ENCODE measurements at regions not wholly inside any gene's neighbourhood (a gene's known extent, or its start where the extent isn't known, plus 50 kb on each side); places are given as distances from the start of the nearest gene placed in this dataset.

- DNase-seq (ENCODE audit: low spot score), result no peak
Observed at GRCh38 chr12:43015090-43015737, 425.7 kb upstream of the PRICKLE1 start.

- no peak for DNase-seq (ENCODE audit: low spot score)
Observed at GRCh38 chr12:43011383-43011926, 421.9 kb upstream of the PRICKLE1 start.

- no peak for DNase-seq (ENCODE audit: low spot score)
Observed at GRCh38 chr12:43009846-43010240, 420.3 kb upstream of the PRICKLE1 start.

- DNase-seq (ENCODE audit: low spot score), result no peak
Observed at GRCh38 chr12:43008953-43009845, 419.7 kb upstream of the PRICKLE1 start.

DNA sequence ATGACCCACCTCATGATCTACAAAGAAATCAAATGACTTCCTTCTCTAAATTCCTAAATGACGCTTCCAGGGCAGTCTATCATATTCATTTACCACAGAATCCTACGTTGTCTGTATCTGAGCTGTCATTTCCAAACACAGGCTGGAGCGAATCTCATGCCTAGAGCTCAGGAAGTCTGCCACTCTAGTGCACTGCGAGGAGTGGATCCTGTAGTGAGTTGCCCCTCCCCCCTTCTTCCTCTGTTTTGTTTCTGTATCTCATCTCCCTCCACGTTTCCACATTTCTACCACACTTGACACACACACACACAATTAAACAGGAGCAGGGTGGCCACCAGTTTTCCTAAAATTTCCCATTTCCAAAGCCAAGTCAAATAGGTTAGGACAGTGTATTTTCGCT lies 415.4 kb upstream of the PRICKLE1 start:
- DNase-seq (ENCODE audit: low spot score), result no peak

- no peak for DNase-seq (ENCODE audit: low spot score)
Observed at GRCh38 chr12:43004141-43004540, 414.6 kb upstream of the PRICKLE1 start.

DNA sequence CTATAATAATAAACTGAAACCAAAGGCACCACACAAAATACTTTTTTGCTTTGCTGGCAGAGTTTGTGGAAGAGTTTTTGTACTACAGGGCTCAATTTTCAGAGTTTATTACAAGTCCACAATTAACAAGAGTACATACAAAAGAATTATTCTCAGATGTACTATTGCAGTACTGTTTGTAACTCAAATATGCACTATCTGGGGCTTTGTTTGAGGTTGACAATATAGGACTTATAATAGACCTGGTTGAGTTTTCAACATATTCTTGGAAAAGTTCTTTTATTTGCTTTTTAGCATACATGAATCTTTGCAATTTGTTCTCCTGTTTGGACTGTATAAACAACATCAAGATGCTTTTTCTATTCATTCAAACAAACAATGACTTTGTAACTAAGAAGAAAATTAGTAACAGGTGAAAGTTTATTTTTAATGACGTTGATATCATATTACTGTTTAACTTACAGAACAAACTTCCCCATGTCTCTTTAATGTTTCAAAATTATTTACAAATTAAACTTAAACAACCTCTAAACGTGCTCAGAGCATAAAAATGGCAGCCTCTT lies 407.4 kb upstream of the PRICKLE1 start:
- DNase-seq (ENCODE audit: low spot score), result peak; percentile 3

DNA sequence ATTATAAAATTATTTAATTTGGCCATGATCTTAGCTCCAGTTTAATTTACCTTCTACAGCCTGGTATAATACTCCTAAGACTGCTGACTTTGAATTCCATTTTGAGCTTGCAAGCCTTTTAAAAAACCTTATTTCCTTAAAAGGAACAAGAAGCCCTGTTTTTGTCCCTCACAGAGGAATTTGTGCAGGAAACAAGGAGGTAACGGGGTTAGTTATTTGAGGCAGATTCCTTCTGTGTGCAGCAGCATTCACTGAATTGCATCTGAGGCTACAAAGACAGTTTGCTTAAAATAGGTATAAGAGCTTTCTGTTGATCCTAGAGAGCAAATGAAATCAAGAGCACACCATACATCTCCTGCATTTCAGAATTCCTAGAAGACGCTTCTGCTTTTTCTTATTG lies 403.3 kb upstream of the PRICKLE1 start:
- no peak for DNase-seq (ENCODE audit: low spot score)

DNA sequence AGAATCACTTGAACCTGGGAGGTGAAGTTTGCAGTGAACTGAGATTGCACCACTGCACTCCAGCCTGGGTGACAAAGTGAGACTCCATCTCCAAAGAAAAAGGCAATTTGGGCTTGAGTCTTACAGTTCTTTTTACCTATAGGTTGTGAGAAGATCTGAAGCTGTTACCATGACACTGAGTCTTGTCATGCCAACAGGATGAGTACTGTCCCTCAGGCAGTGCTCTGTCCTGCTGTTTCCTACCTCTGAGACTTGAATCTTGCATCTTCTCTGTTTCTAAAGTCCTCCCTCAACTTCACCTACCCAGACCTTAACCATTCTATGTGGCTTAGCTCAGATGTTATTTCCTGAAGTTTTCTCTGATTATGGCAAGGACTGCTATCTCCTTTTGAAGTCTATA lies 400.8 kb upstream of the PRICKLE1 start:
- DNase-seq (ENCODE audit: low spot score), result no peak

- no peak for DNase-seq (ENCODE audit: low spot score)
Observed at GRCh38 chr12:42987216-42987650, 397.7 kb upstream of the PRICKLE1 start.

DNA sequence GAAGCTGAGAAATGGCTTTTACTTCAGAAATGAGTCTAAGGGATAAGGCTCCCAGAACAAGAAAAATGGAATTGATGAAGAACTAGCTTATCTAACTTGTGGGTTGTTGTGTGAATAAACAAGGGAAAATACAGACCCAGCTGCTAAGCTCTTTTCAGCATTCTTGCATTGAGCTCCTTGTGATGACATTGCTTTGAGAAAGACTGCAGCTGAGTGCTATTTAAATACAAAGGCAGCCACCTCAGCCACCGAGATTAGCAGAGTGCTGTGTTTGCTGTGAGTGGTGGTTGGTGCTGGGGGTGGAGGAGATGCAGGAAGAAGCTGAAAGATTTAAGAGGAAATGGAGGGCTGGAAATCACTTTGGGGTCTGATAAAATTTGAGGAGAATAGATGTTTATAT lies 396.0 kb upstream of the PRICKLE1 start:
- no peak for DNase-seq (ENCODE audit: low spot score)

DNA sequence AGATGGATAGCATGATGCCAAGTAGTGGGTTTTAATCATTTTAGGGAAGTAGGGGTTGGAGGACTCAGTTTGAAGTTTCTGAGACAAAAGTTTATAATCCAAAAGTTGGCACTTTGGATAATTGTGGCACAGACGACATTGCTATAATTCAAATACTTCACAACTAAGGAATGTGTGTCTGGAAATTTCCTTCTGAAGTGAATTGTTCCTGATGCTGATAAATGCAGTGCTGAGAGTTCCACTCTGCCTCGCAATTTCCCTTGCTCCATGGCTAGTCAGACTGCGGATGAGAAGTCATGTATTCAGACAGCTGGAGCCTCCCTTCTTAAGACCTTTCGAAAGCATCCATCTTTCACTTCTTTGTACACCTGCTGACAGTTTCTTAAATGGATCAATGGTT lies 393.3 kb upstream of the PRICKLE1 start:
- DNase-seq (ENCODE audit: low spot score), result no peak

GRCh38 chr12:42981379-42981778 lies 391.8 kb upstream of the PRICKLE1 start:
- DNase-seq (ENCODE audit: low spot score), result no peak

DNA sequence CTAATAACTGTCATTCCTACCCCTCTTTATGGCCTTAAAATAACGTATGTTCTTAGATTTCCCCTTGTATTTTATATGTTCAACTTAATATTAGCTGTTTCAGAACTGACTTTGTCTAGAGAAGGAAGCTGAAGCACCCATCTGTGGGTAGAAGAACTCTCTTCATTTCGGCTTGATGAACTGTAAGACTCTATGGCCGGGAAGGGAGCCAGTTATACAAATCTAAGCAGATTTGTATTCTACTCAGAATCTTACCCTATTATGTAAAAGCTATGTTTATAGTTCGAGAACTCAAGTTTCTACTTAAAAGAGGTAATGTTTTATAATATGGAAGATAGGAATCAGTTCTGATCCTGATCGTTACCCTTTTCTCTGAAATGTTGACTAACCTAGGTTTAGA lies 390.9 kb upstream of the PRICKLE1 start:
- DNase-seq (ENCODE audit: low spot score), result no peak

GRCh38 chr12:42979746-42980145 lies 390.2 kb upstream of the PRICKLE1 start:
- no peak for DNase-seq (ENCODE audit: low spot score)

GRCh38 chr12:42978708-42979107 lies 389.2 kb upstream of the PRICKLE1 start:
- no peak for DNase-seq (ENCODE audit: low spot score)

- DNase-seq (ENCODE audit: low spot score), result no peak
Observed at GRCh38 chr12:42977451-42978230, 388.1 kb upstream of the PRICKLE1 start.

DNA sequence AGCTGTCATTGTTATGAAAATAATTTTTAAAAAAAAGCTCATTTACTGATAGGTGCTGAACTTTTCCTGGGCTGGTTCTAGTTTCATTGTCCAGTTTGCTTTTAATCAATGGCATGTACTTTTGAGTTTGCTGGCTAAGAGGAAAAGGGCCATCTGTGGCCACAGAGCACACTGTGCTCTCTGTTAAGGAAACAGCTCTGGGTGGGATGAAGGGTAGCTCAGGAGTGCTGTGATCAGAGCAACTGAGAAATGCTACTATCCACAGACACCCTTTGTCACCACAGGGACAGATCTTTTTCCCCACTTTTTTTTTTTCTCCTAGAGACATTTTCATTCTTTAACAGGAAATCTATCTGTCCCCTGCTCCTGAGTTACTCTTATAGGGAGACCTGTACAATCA lies 387.1 kb upstream of the PRICKLE1 start:
- DNase-seq (ENCODE audit: low spot score), result no peak

- no peak for DNase-seq (ENCODE audit: low spot score)
Observed at GRCh38 chr12:42976122-42976521, 386.6 kb upstream of the PRICKLE1 start.

DNA sequence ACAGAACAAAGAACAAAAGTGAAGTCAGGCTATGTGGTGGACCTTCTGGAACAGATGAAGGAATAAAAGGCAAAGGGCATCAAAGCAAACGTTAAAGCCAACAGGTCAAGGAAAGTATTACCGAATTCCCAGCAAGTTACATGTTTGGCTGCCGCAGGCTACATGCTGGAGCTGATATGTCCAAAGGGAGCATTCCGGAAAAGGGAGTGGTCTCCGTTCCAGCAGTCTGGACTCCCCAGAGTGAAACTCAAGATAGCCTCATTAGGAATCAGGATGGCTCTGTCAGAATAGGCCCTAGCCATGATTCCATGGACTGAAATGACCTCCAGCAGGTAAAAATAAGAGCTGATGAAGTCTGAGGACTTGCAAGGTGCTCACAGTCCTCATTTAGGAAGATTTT lies 379.8 kb upstream of the PRICKLE1 start:
- DNase-seq (ENCODE audit: low spot score), result no peak

DNA sequence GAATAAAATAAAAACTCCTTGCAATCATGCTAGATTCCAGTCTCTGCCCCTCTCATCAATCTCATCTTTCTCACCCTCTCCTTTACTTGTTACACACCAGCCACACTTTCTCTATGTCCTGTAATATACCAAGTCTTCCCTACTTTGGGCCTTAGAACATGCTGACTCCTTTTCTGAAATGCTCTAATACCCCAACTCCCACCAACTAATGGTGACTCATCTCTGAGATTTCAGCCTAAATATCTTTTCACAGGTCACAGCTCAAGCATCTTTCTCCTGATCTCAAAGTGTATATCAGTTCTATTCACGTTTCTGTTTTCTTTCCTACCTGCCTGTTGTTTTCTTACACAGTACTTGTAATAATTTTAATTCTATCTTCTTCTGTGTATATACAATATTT lies 378.9 kb upstream of the PRICKLE1 start:
- no peak for DNase-seq (ENCODE audit: low spot score)

DNA sequence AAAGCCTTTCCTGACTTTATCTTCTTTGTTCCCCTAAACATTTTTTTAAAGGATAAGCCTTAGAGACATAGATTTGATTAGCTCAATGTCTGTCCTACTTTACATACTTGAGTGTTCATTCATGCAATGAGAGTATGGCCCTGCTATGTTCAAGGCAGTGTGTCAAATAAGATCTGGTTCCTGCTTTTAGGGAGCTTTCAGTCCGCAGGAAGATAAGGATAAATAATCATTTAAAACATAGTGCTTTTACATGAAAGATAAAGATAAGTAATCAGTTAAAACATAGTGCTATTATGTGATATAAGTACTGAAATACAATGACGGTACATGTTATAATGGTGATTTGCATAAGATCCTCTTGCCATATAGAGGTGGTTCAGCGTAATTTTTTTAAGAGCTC lies 378.3 kb upstream of the PRICKLE1 start:
- DNase-seq (ENCODE audit: low spot score), result no peak
